ENCODE measurements at regions not wholly inside any gene's neighbourhood (a gene's known extent, or its start where the extent isn't known, plus 50 kb on each side); places are given as distances from the start of the nearest gene placed in this dataset.
A peak's percentile ranks its signal among the peaks of the same experiment; 100 is the strongest.

GRCh38 chr6:144652292-144652891, 367.3 kb downstream of the UTRN start:
- no peak for TF ChIP-seq CTCF (conservative IDR thresholded peaks at IDR 0.05; ENCODE audit: low read length)
- no peak for DNase-seq (ENCODE audit: low read depth)
- no peak overlapping the region for H3K4me3 ChIP-seq (ENCODE audit: low read length)

- H3K4me3 ChIP-seq (ENCODE audit: low read length): no peak overlapping the region
- TF ChIP-seq CTCF (conservative IDR thresholded peaks at IDR 0.05; ENCODE audit: low read length): no peak
- no peak for DNase-seq (ENCODE audit: low read depth)
These were observed 368.9 kb downstream of the UTRN start for GRCh38 chr6:144653885-144654505.

- DNase-seq (ENCODE audit: low read depth): no peak
- no peak for TF ChIP-seq CTCF (conservative IDR thresholded peaks at IDR 0.05; ENCODE audit: low read length)
- H3K4me3 ChIP-seq (ENCODE audit: low read length): no peak overlapping the region
These were observed 369.4 kb downstream of the UTRN start for GRCh38 chr6:144654506-144654905.

GRCh38 chr6:144655376-144655775, 370.2 kb downstream of the UTRN start:
- no peak for TF ChIP-seq CTCF (conservative IDR thresholded peaks at IDR 0.05; ENCODE audit: low read length)
- H3K4me3 ChIP-seq (ENCODE audit: low read length): no peak overlapping the region
- no peak for DNase-seq (ENCODE audit: low read depth)

- no peak for TF ChIP-seq CTCF (conservative IDR thresholded peaks at IDR 0.05; ENCODE audit: low read length)
These were observed 372.6 kb downstream of the UTRN start for GRCh38 chr6:144657691-144658090.

GRCh38 chr6:144659202-144660182, 374.4 kb downstream of the UTRN start:
- no peak for TF ChIP-seq CTCF (conservative IDR thresholded peaks at IDR 0.05; ENCODE audit: low read length)
- peak; percentile 42 for DNase-seq (ENCODE audit: low read depth)
- H3K4me3 ChIP-seq (ENCODE audit: low read length): no peak overlapping the region

More at GRCh38 chr6:144657691-144658090, 372.6 kb downstream of the UTRN start:
- H3K4me3 ChIP-seq (ENCODE audit: low read length): no peak overlapping the region
- DNase-seq (ENCODE audit: low read depth): no peak

All from AG10803 (cell line).